IgD-negative memory B cell (primary cell): ENCODE measurements at regions not wholly inside any gene's neighbourhood (a gene's known extent, or its start where the extent isn't known, plus 50 kb on each side); places are given as distances from the start of the nearest gene placed in this dataset.

Experiments
- H3K27ac Mint-ChIP-seq, 3 donors: one replicate each; pipeline ENCODE4 v1.8.0; 2020 to 2022; ENCODE audit warnings: mild to moderate bottlenecking in 3 of 3, mixed read lengths in 3 of 3, moderate library complexity in 1 of 3
- H3K27me3 Mint-ChIP-seq: one replicate; pipeline ENCODE4 v1.8.0; 2021; ENCODE audit warnings: mixed read lengths
- H3K36me3 Mint-ChIP-seq: one replicate; pipeline ENCODE4 v1.8.0; 2020; ENCODE audit warnings: mild to moderate bottlenecking, mixed read lengths
- H3K4me1 Mint-ChIP-seq, 3 donors: one replicate each; pipeline ENCODE4 v1.8.0; 2020 to 2022; ENCODE audit warnings: mixed read lengths in 3 of 3, mild to moderate bottlenecking in 1 of 3
- H3K4me3 Mint-ChIP-seq, 4 donors: one replicate each; pipeline ENCODE4 v1.8.0; 2020 to 2022; ENCODE audit warnings: mild to moderate bottlenecking in 4 of 4, mixed read lengths in 4 of 4, moderate library complexity in 3 of 4
- H3K9me3 Mint-ChIP-seq, 3 donors: one replicate each; pipeline ENCODE4 v1.8.0; 2020 to 2021; ENCODE audit warnings: mixed read lengths in 3 of 3, mild to moderate bottlenecking in 1 of 3

DNA sequence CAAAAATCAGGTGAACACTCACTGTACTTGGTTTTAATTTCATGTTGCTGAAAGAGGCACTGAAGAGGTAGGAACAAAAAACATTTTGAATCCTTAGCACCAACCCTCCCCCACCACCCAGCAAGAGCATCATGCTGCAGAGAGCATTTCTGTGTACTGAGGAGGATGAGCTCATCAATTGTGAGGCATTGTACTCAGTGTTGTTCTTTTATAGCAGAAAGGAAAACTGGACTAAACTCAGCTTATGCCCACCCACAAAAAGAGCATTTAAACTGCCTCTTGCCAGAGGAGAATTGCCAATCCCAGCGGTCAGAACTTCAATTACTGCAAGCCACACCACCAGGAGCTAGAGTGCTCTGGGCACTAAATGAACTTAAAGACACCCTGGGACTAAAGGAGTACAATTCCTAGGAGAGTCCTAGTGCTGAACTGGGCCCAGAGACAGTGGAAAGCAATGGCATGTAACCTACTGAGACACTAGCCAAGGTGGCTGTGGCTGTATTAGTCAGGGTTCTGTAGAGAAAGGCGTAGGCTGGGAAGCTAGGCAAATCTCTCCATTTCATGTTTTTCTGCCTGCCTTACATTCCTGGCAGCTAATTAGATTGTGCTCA, 280.7 kb upstream of the KLHL4 start:
- Mint-ChIP-seq H3K4me3 (peak overlapping the region in 1 of 4 donors; percentile 5), H3K4me1 (peaks cover 0 to 1% (median 0%) of the 10 kb centered on the region in 3 donors), H3K27me3 (no peaks in the 10 kb centered on the region), H3K9me3 (no peaks in the 10 kb centered on the region), H3K27ac (no peak overlapping the region), H3K36me3 (no peaks in the 10 kb centered on the region)

DNA sequence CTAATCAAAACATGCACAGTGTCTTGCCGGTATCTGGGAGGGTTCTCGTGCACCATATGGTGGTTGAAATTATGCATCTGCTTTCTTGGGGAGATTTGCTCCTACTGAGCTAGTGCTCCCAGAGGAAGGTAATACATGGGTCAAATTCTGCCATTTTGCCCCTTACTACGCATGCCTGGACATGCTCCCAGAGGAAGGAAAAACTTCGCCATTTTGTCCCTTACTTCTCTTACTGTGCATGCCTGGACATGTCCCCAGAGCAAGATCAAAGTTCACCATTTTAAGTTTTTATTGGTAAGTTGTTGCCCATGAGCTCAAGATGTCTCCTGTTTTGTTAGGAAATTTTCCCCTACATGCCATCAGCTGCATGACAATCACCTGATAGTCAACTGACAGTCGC, 252.1 kb upstream of the KLHL4 start:
- Mint-ChIP-seq H3K9me3 (no peaks in the 10 kb centered on the region), H3K4me1 (no peaks in the 10 kb centered on the region), H3K36me3 (no peaks in the 10 kb centered on the region), H3K27me3 (no peaks in the 10 kb centered on the region), H3K4me3 (no peak overlapping the region), H3K27ac (no peak overlapping the region)

DNA sequence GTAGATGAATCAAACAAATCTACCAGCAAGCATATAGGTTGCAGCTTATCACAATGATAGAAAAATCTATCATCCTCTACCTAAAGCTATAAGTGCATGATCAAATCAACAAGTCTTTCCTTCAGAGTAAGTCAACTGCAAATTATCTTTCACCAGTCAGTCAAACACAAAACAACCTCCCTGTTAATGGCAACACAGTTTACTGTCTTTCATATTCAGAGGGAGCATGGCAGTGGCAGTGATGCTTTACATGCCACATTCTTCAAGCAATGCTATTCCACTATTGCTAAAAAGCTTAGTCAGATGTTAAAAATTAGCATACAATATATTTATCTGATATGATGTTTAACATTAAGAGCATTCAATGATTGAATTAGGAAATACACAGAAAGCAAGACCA, 245.1 kb upstream of the KLHL4 start:
- no peak overlapping the region for H3K4me3 Mint-ChIP-seq
- no peaks in the 10 kb centered on the region for H3K27me3 Mint-ChIP-seq
- no peaks in the 10 kb centered on the region for H3K36me3 Mint-ChIP-seq
- peaks cover 0 to 1% (median 0%) of the 10 kb centered on the region in 3 donors for H3K9me3 Mint-ChIP-seq
- H3K4me1 Mint-ChIP-seq, result no peaks in the 10 kb centered on the region
- no peak overlapping the region for H3K27ac Mint-ChIP-seq

GRCh38 chrX:87299563-87300160, 217.9 kb upstream of the KLHL4 start:
- Mint-ChIP-seq H3K36me3 (peaks cover 2% of the 10 kb centered on the region), H3K27ac (no peak overlapping the region), H3K4me3 (no peak overlapping the region), H3K27me3 (no peaks in the 10 kb centered on the region), H3K4me1 (no peaks in the 10 kb centered on the region), H3K9me3 (no peaks in the 10 kb centered on the region)

- H3K4me1 Mint-ChIP-seq, result peaks cover 0 to 2% (median 0%) of the 10 kb centered on the region in 3 donors
- H3K36me3 Mint-ChIP-seq, result no peaks in the 10 kb centered on the region
- no peaks in the 10 kb centered on the region for H3K27me3 Mint-ChIP-seq
- H3K9me3 Mint-ChIP-seq, result peaks cover 0 to 1% (median 0%) of the 10 kb centered on the region in 3 donors
- H3K27ac Mint-ChIP-seq, result no peak overlapping the region
- H3K4me3 Mint-ChIP-seq, result no peak overlapping the region
Observed at GRCh38 chrX:87310780-87311179, 206.8 kb upstream of the KLHL4 start.

GRCh38 chrX:87327267-87327666, 190.3 kb upstream of the KLHL4 start:
- no peaks in the 10 kb centered on the region for H3K4me1 Mint-ChIP-seq

GRCh38 chrX:87337267-87337666, 180.3 kb upstream of the KLHL4 start:
- H3K36me3 Mint-ChIP-seq, result no peaks in the 10 kb centered on the region
- no peak overlapping the region for H3K27ac Mint-ChIP-seq
- H3K4me3 Mint-ChIP-seq, result no peak overlapping the region
- no peaks in the 10 kb centered on the region for H3K4me1 Mint-ChIP-seq
- no peaks in the 10 kb centered on the region for H3K9me3 Mint-ChIP-seq
- no peaks in the 10 kb centered on the region for H3K27me3 Mint-ChIP-seq

More at GRCh38 chrX:87327267-87327666, 190.3 kb upstream of the KLHL4 start:
- Mint-ChIP-seq H3K36me3 (no peaks in the 10 kb centered on the region), H3K4me3 (no peak overlapping the region), H3K9me3 (peaks cover 0 to 2% (median 0%) of the 10 kb centered on the region in 3 donors), H3K27me3 (no peaks in the 10 kb centered on the region), H3K27ac (no peak overlapping the region)

DNA sequence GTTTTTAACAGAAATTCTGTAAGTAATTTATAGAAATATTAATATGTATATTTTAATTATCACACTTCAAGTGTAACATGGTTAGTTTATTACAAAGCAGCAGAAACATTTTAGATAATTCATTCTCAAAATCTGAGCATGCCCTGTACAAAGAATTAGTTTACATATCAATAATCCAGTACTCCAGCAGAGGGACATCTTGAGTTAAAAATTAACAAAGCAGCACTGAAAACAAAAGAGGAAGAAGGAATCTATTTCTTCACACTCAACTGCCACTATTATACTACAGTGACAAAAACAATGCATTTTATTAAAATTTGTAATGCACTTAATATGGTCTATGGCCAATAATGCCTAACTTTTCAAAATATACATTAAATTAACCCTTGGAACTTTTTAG, 179.1 kb upstream of the KLHL4 start:
- no peaks in the 10 kb centered on the region for H3K9me3 Mint-ChIP-seq
- no peaks in the 10 kb centered on the region for H3K36me3 Mint-ChIP-seq
- no peak overlapping the region for H3K4me3 Mint-ChIP-seq
- H3K27ac Mint-ChIP-seq, result no peak overlapping the region
- H3K27me3 Mint-ChIP-seq, result no peaks in the 10 kb centered on the region
- no peaks in the 10 kb centered on the region for H3K4me1 Mint-ChIP-seq

DNA sequence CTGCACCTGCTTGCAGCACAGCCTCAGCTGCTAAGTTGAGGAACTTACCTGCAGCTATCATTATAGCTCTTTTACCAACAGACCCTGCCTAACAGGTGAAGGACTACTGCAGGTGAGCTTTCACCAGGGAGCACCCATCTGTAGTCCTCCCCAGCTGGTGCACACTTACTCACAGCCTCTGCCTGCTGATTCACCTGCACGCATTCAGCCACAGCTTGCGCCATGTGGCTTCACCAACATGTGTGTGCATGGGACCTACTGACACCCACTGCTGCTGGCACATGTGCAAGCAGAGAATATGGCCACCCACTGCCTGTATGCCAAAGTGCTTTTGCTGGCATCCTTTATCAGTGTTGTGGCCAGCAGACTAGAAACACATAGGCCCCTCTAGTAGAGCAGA, 146.7 kb upstream of the KLHL4 start:
- Mint-ChIP-seq H3K36me3 (no peaks in the 10 kb centered on the region), H3K9me3 (peaks cover 0 to 2% (median 1%) of the 10 kb centered on the region in 3 donors), H3K4me3 (no peak overlapping the region), H3K27me3 (no peaks in the 10 kb centered on the region), H3K4me1 (no peaks in the 10 kb centered on the region), H3K27ac (peak overlapping the region in 1 of 3 donors; percentile 59)

GRCh38 chrX:87374324-87374723, 143.3 kb upstream of the KLHL4 start:
- H3K4me3 Mint-ChIP-seq, result no peak overlapping the region
- no peaks in the 10 kb centered on the region for H3K27me3 Mint-ChIP-seq
- H3K4me1 Mint-ChIP-seq, result no peaks in the 10 kb centered on the region
- H3K27ac Mint-ChIP-seq, result no peak overlapping the region
- H3K9me3 Mint-ChIP-seq, result peaks cover 0 to 2% (median 1%) of the 10 kb centered on the region in 3 donors
- no peaks in the 10 kb centered on the region for H3K36me3 Mint-ChIP-seq

DNA sequence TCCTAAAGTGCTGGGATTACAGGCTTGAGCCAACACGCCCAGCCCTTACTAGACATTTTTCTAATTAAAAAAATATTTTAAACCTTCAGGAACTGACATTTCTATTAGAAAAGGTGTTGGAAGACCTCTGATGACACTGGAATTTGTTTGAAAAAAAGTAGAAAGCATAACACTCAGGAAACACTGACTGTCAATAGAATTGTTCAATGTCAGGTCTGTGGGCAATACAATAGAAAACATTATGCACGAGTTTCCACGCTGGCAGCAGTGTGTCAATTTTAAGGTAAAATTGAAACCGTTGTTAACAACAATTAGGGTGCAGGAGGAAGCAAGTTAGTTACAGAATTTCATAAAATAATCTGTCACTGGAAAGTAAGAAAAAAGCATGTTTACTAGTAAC, 140.7 kb upstream of the KLHL4 start:
- H3K36me3 Mint-ChIP-seq, result no peaks in the 10 kb centered on the region
- H3K9me3 Mint-ChIP-seq, result peaks cover 0 to 2% (median 0%) of the 10 kb centered on the region in 3 donors
- no peak overlapping the region for H3K4me3 Mint-ChIP-seq
- H3K4me1 Mint-ChIP-seq, result no peaks in the 10 kb centered on the region
- H3K27me3 Mint-ChIP-seq, result no peaks in the 10 kb centered on the region
- no peak overlapping the region for H3K27ac Mint-ChIP-seq

DNA sequence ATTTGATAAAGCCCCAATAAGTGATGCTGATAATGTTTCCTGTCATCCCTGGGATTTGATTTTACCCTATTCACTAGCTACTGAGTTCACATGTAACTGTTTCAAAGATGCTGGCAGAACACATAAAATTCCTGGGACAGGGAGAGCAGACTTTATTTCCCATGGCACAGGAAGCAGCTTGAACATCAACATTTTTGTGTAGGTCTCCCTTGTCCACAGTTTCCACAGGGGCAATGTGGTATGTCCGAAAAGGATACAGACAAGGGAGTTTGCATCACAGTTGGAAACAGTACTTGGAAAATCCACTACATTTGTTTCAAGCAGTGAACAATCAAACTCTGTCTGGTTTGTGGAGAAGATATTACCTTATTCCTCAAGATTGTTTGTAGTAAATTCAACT, 129.2 kb upstream of the KLHL4 start:
- H3K4me1 Mint-ChIP-seq, result no peaks in the 10 kb centered on the region
- H3K27me3 Mint-ChIP-seq, result no peaks in the 10 kb centered on the region
- H3K4me3 Mint-ChIP-seq, result no peak overlapping the region
- H3K36me3 Mint-ChIP-seq, result no peaks in the 10 kb centered on the region
- H3K9me3 Mint-ChIP-seq, result no peaks in the 10 kb centered on the region
- no peak overlapping the region for H3K27ac Mint-ChIP-seq

GRCh38 chrX:87391742-87392141, 125.9 kb upstream of the KLHL4 start:
- Mint-ChIP-seq H3K9me3 (no peaks in the 10 kb centered on the region), H3K4me3 (no peak overlapping the region), H3K4me1 (no peaks in the 10 kb centered on the region), H3K27ac (no peak overlapping the region), H3K36me3 (no peaks in the 10 kb centered on the region), H3K27me3 (no peaks in the 10 kb centered on the region)

GRCh38 chrX:87392369-87392768, 125.2 kb upstream of the KLHL4 start:
- no peak overlapping the region for H3K27ac Mint-ChIP-seq
- H3K4me3 Mint-ChIP-seq, result no peak overlapping the region
- H3K4me1 Mint-ChIP-seq, result no peaks in the 10 kb centered on the region
- no peaks in the 10 kb centered on the region for H3K27me3 Mint-ChIP-seq
- H3K36me3 Mint-ChIP-seq, result no peaks in the 10 kb centered on the region
- H3K9me3 Mint-ChIP-seq, result no peaks in the 10 kb centered on the region

- no peaks in the 10 kb centered on the region for H3K27me3 Mint-ChIP-seq
- H3K4me1 Mint-ChIP-seq, result no peaks in the 10 kb centered on the region
- H3K27ac Mint-ChIP-seq, result no peak overlapping the region
- peaks cover 0 to 5% (median 2%) of the 10 kb centered on the region in 3 donors for H3K9me3 Mint-ChIP-seq
- H3K4me3 Mint-ChIP-seq, result no peak overlapping the region
- H3K36me3 Mint-ChIP-seq, result no peaks in the 10 kb centered on the region
Observed at GRCh38 chrX:87397103-87397886, 120.3 kb upstream of the KLHL4 start.

- H3K4me1 Mint-ChIP-seq, result no peaks in the 10 kb centered on the region
- H3K27ac Mint-ChIP-seq, result no peak overlapping the region
- H3K36me3 Mint-ChIP-seq, result no peaks in the 10 kb centered on the region
- H3K27me3 Mint-ChIP-seq, result no peaks in the 10 kb centered on the region
- H3K9me3 Mint-ChIP-seq, result peaks cover 0 to 8% (median 6%) of the 10 kb centered on the region in 3 donors
- no peak overlapping the region for H3K4me3 Mint-ChIP-seq
Observed at GRCh38 chrX:87402256-87402655, 115.3 kb upstream of the KLHL4 start.
